ENCODE measurements at regions not wholly inside any gene's neighbourhood (a gene's known extent, or its start where the extent isn't known, plus 50 kb on each side); places are given as distances from the start of the nearest gene placed in this dataset.

DNA sequence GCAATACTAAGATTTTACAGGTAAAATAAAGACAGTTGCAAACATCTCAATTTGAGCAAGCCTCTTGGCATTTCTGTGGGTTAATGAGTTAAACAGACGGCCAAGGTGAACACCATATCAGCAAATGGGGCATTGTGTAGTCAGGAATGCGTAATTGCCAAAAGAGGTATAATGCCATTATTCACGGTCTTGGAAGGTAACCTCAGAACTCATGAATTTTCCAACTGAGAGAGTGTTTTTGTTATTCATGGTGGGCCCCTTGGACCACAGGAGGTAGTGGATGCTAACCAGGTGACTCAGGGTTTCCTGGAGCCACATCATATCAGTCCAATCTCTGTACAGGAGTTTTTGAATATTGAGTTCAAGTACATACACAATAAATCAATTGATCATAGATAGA is 368.0 kb upstream of the TECRL start:
- intact Hi-C loops (cut with DNase I): no loop called here
- Histone ChIP-seq H3K36me3 (ENCODE audit: control insufficient read depth in 2 of 3, insufficient read depth in 3 of 3, low read length in 3 of 3) (no peaks in the 10 kb centered on the region), H3K27ac (ENCODE audit: low read depth in 2 of 2, low read length in 2 of 2) (no peak overlapping the region), H3K4me3 (ENCODE audit: low read length in 3 of 3) (no peak overlapping the region), H3K4me1 (ENCODE audit: control insufficient read depth in 2 of 3, insufficient read depth in 2 of 3, low read depth in 1 of 3, low read length in 3 of 3) (no peaks in the 10 kb centered on the region), H3K9me3 (ENCODE audit: control insufficient read depth in 2 of 3, insufficient read depth in 1 of 3, low read length in 3 of 3) (no peaks in the 10 kb centered on the region), H3K27me3 (ENCODE audit: control insufficient read depth, insufficient read depth, low read length) (no peaks in the 10 kb centered on the region), H3K9ac (ENCODE audit: low read length in 3 of 3) (no peak overlapping the region)
- TF ChIP-seq CTCF (IDR thresholded peaks at IDR 0.05; ENCODE audit: borderline replicate concordance, extremely low read depth, insufficient read depth): no peak
- DNase-seq: no peak
- FAIRE-seq: no peak

GRCh38 chr4:64776820-64777219 is 367.6 kb upstream of the TECRL start:
- TF ChIP-seq CTCF (IDR thresholded peaks at IDR 0.05; ENCODE audit: borderline replicate concordance, extremely low read depth, insufficient read depth): no peak
- H3K9ac ChIP-seq (ENCODE audit: low read length in 3 of 3): no peak overlapping the region
- no peaks in the 10 kb centered on the region for H3K36me3 ChIP-seq (ENCODE audit: control insufficient read depth in 2 of 3, insufficient read depth in 3 of 3, low read length in 3 of 3)
- FAIRE-seq (no peak), DNase-seq (no peak)
- intact Hi-C loops (cut with DNase I): no loop called here
- no peaks in the 10 kb centered on the region for H3K4me1 ChIP-seq (ENCODE audit: control insufficient read depth in 2 of 3, insufficient read depth in 2 of 3, low read depth in 1 of 3, low read length in 3 of 3)
- H3K4me3 ChIP-seq (ENCODE audit: low read length in 3 of 3): no peak overlapping the region
- no peaks in the 10 kb centered on the region for H3K27me3 ChIP-seq (ENCODE audit: control insufficient read depth, insufficient read depth, low read length)
- no peak overlapping the region for H3K27ac ChIP-seq (ENCODE audit: low read depth in 2 of 2, low read length in 2 of 2)
- H3K9me3 ChIP-seq (ENCODE audit: control insufficient read depth in 2 of 3, insufficient read depth in 1 of 3, low read length in 3 of 3): no peaks in the 10 kb centered on the region

GRCh38 chr4:64774626-64775025 is 365.4 kb upstream of the TECRL start:
- Histone ChIP-seq H3K27me3 (ENCODE audit: control insufficient read depth, insufficient read depth, low read length) (no peaks in the 10 kb centered on the region), H3K27ac (ENCODE audit: low read depth in 2 of 2, low read length in 2 of 2) (no peak overlapping the region), H3K9ac (ENCODE audit: low read length in 3 of 3) (no peak overlapping the region), H3K4me3 (ENCODE audit: low read length in 3 of 3) (no peak overlapping the region), H3K9me3 (ENCODE audit: control insufficient read depth in 2 of 3, insufficient read depth in 1 of 3, low read length in 3 of 3) (no peaks in the 10 kb centered on the region), H3K36me3 (ENCODE audit: control insufficient read depth in 2 of 3, insufficient read depth in 3 of 3, low read length in 3 of 3) (no peaks in the 10 kb centered on the region), H3K4me1 (ENCODE audit: control insufficient read depth in 2 of 3, insufficient read depth in 2 of 3, low read depth in 1 of 3, low read length in 3 of 3) (no peaks in the 10 kb centered on the region)
- FAIRE-seq (no peak), DNase-seq (no peak)
- no peak for TF ChIP-seq CTCF (IDR thresholded peaks at IDR 0.05; ENCODE audit: borderline replicate concordance, extremely low read depth, insufficient read depth)
- intact Hi-C loops (cut with DNase I): no loop called here

DNA sequence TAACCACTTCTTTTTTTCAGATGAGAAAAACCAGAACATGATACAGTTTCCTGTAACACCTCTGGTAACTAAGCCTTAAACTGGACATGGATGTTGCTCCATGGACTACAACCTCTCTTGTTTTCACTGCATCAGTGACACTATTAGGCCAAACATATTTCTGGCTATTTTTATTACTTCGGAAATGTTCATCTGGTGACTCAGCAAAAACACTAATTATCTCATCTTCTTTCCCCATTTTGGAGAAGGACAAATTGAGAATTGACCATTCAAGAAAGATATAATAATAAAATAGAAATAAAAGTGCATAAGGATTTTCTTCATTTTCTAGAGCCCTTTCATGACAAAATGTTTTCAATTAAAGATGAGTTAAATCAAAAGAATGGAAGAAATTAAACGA is 361.9 kb upstream of the TECRL start:
- Histone ChIP-seq H3K9me3 (ENCODE audit: control insufficient read depth in 2 of 3, insufficient read depth in 1 of 3, low read length in 3 of 3) (no peaks in the 10 kb centered on the region), H3K36me3 (ENCODE audit: control insufficient read depth in 2 of 3, insufficient read depth in 3 of 3, low read length in 3 of 3) (no peaks in the 10 kb centered on the region), H3K27me3 (ENCODE audit: control insufficient read depth, insufficient read depth, low read length) (no peaks in the 10 kb centered on the region), H3K4me3 (ENCODE audit: low read length in 3 of 3) (no peak overlapping the region), H3K9ac (ENCODE audit: low read length in 3 of 3) (no peak overlapping the region), H3K4me1 (ENCODE audit: control insufficient read depth in 2 of 3, insufficient read depth in 2 of 3, low read depth in 1 of 3, low read length in 3 of 3) (no peaks in the 10 kb centered on the region), H3K27ac (ENCODE audit: low read depth in 2 of 2, low read length in 2 of 2) (no peak overlapping the region)
- DNase-seq (no peak), FAIRE-seq (no peak)
- TF ChIP-seq CTCF (IDR thresholded peaks at IDR 0.05; ENCODE audit: borderline replicate concordance, extremely low read depth, insufficient read depth): no peak
- intact Hi-C loops (cut with DNase I): no loop called here

Data from kidney (tissue), 13 donors.